ENCODE measurements at regions not wholly inside any gene's neighbourhood (a gene's known extent, or its start where the extent isn't known, plus 50 kb on each side); places are given as distances from the start of the nearest gene placed in this dataset.

DNA sequence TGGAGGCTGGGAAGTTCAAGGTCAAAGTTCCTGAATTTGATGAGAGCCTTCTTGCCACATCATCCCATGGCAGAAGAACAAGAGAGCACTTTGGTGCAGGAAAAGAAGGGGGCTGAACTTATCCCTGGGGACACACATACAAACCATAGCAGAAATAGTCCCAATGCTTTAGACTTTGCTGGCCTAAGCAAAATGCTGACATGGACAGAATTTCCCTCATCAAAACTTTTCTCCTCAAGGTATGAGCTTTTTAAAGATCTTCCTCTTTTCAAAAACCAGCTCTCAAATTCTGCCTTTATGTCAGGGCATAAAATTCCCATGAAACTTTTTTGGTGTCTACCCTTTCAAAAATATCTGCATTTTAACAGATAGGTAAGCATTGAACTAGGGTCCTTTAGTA, 341.8 kb upstream of the SMARCA2 start:
- POLR2A ChIA-PET, result interaction anchor here (0.7 kb wide), 1 partner anchor 40 kb away, joined by 4 read pairs; no protein-coding TSS in a partner anchor
- Mint-ChIP-seq H3K36me3 (no peaks in the 10 kb centered on the region), H3K9me3 (no peaks in the 10 kb centered on the region), H3K4me1 (no peaks in the 10 kb centered on the region), H3K27me3 (no peaks in the 10 kb centered on the region), H3K27ac (no peak overlapping the region), H3K4me3 (no peak overlapping the region)
- ATAC-seq (no peak), DNase-seq (no peak)

- Mint-ChIP-seq H3K4me3 (no peak overlapping the region), H3K9me3 (no peaks in the 10 kb centered on the region), H3K27me3 (peaks cover 0 to 7% (median 0%) of the 10 kb centered on the region in 5 donors), H3K27ac (no peak overlapping the region), H3K4me1 (no peaks in the 10 kb centered on the region), H3K36me3 (no peaks in the 10 kb centered on the region)
- POLR2A ChIA-PET, result no interaction called here
- ATAC-seq, result no peak
- no peak for DNase-seq
Measured at GRCh38 chr9:1676771-1677170, 338.4 kb upstream of the SMARCA2 start.

- no peak for DNase-seq
- ATAC-seq, result no peak
- H3K27me3 Mint-ChIP-seq, result peaks cover 8 to 47% (median 13%) of the 10 kb centered on the region in 5 donors
- POLR2A ChIA-PET, result no interaction called here
- peaks cover 0 to 2% (median 0%) of the 10 kb centered on the region in 9 donors for H3K9me3 Mint-ChIP-seq
- no peaks in the 10 kb centered on the region for H3K4me1 Mint-ChIP-seq
- no peak overlapping the region for H3K4me3 Mint-ChIP-seq
- no peaks in the 10 kb centered on the region for H3K36me3 Mint-ChIP-seq
- no peak overlapping the region for H3K27ac Mint-ChIP-seq
Measured at GRCh38 chr9:1683951-1684350, 331.2 kb upstream of the SMARCA2 start.

- H3K36me3 Mint-ChIP-seq, result no peaks in the 10 kb centered on the region
- H3K27me3 Mint-ChIP-seq, result peaks cover 13 to 36% (median 15%) of the 10 kb centered on the region in 5 donors
- no peaks in the 10 kb centered on the region for H3K9me3 Mint-ChIP-seq
- H3K4me1 Mint-ChIP-seq, result no peaks in the 10 kb centered on the region
- POLR2A ChIA-PET, result no interaction called here
- no peak overlapping the region for H3K4me3 Mint-ChIP-seq
- DNase-seq (no peak), ATAC-seq (no peak)
- H3K27ac Mint-ChIP-seq, result no peak overlapping the region
Measured at GRCh38 chr9:1698991-1699390, 316.2 kb upstream of the SMARCA2 start.

DNA sequence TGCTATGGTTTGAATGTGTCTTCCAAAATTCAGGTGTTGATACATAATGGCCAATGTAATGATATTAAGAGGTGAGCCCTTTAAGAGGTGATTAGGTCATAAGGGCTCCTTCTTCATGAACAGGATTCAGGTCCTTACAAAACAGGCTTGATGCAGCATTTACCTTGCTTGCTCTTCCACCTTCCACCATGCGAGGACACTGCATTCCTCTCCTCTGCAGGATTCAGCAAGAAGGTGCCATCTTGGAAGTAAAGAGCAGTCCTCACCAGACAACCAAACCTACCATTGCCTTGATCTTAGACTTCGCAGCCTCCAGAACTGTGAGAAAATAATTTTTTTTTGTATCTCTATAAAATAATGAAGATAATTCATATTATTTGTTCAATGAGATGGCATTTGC, 314.0 kb upstream of the SMARCA2 start:
- Mint-ChIP-seq H3K36me3 (no peaks in the 10 kb centered on the region), H3K9me3 (no peaks in the 10 kb centered on the region), H3K27me3 (peaks cover 13 to 36% (median 16%) of the 10 kb centered on the region in 5 donors), H3K4me1 (no peaks in the 10 kb centered on the region), H3K27ac (no peak overlapping the region), H3K4me3 (no peak overlapping the region)
- ATAC-seq, result no peak
- POLR2A ChIA-PET, result no interaction called here
- no peak for DNase-seq

- Mint-ChIP-seq H3K4me3 (no peak overlapping the region), H3K27me3 (peaks cover 11 to 51% (median 16%) of the 10 kb centered on the region in 5 donors), H3K9me3 (no peaks in the 10 kb centered on the region), H3K4me1 (no peaks in the 10 kb centered on the region), H3K27ac (no peak overlapping the region), H3K36me3 (no peaks in the 10 kb centered on the region)
- ATAC-seq (no peak), DNase-seq (no peak)
- POLR2A ChIA-PET, result no interaction called here
Measured at GRCh38 chr9:1702701-1703100, 312.4 kb upstream of the SMARCA2 start.

DNA sequence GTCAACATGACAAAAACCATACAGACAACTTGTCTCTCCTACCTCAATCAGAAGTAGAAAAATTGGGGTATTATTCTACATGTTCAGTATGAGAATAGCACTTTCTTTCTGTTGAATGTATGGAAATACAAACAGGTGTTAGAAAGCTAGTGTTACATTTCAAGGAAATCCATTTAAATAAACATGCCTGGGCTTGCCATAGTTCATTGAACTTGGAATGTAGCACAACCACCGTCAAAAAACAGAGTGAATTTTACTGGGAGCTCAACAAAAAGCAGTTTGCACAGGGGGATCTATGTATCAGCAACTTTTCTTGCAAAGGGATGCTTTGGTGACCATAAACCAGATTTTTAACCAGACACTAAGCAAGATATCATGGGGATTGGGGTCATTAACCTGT, 307.9 kb upstream of the SMARCA2 start:
- POLR2A ChIA-PET, result no interaction called here
- peaks cover 3 to 33% (median 14%) of the 10 kb centered on the region in 5 donors for H3K27me3 Mint-ChIP-seq

DNA sequence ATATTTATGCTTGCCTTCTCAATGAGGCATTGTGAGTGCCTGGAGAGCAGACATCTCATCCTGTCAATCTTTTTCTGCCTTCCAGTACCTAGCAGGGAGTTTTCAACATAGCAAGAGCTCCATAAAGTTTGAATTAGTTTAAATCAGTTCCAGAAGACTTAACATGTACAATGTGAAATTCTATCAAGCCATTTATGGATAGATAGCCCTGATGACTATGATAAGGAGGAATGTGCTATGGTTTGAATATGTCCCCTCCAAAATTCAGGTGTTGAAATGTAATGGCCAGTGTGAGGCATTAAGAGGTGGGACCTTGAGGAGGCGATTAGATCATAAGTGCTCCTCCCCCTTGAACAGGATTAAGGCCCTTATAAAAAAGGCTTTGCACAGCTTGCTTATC, 306.9 kb upstream of the SMARCA2 start:
- ATAC-seq (no peak), DNase-seq (no peak)
- no peaks in the 10 kb centered on the region for H3K9me3 Mint-ChIP-seq
- H3K27ac Mint-ChIP-seq, result no peak overlapping the region
- POLR2A ChIA-PET, result no interaction called here
- H3K4me3 Mint-ChIP-seq, result no peak overlapping the region
- no peaks in the 10 kb centered on the region for H3K4me1 Mint-ChIP-seq
- no peaks in the 10 kb centered on the region for H3K36me3 Mint-ChIP-seq
- H3K27me3 Mint-ChIP-seq, result peaks cover 1 to 29% (median 10%) of the 10 kb centered on the region in 5 donors

More for the DNA sequence above, 307.9 kb upstream of the SMARCA2 start:
- no peak overlapping the region for H3K4me3 Mint-ChIP-seq
- DNase-seq, result no peak
- H3K9me3 Mint-ChIP-seq, result no peaks in the 10 kb centered on the region
- no peak for ATAC-seq
- H3K27ac Mint-ChIP-seq, result no peak overlapping the region
- no peaks in the 10 kb centered on the region for H3K36me3 Mint-ChIP-seq
- no peaks in the 10 kb centered on the region for H3K4me1 Mint-ChIP-seq

DNA sequence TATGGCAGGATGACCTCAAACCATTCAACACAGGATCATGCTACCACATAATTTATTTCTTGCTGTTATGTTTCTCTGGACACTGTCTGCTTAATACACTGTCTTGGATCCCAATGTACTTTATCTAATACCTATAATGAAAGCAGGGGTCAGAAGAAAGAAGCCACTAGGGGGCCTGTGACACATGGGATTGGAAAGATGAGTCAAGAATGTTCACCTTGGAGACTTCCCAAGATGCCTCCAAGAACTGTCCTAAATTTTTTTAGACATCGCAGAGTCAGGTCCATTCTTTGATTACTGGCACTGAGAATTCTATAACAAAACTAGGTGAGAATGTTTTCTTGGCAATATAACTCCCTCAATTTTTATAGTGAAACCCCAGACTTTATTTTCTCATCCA, 305.8 kb upstream of the SMARCA2 start:
- H3K27me3 Mint-ChIP-seq, result peaks cover 5 to 36% (median 9%) of the 10 kb centered on the region in 5 donors
- POLR2A ChIA-PET, result no interaction called here
- no peaks in the 10 kb centered on the region for H3K9me3 Mint-ChIP-seq
- no peaks in the 10 kb centered on the region for H3K36me3 Mint-ChIP-seq
- H3K27ac Mint-ChIP-seq, result no peak overlapping the region
- DNase-seq (peak in 2 of 10 donors; percentile 4 to 62), ATAC-seq (no peak)
- no peak overlapping the region for H3K4me3 Mint-ChIP-seq
- no peaks in the 10 kb centered on the region for H3K4me1 Mint-ChIP-seq

- Mint-ChIP-seq H3K36me3 (no peaks in the 10 kb centered on the region), H3K4me3 (no peak overlapping the region), H3K9me3 (no peaks in the 10 kb centered on the region), H3K27ac (no peak overlapping the region), H3K27me3 (peaks cover 9 to 38% (median 12%) of the 10 kb centered on the region in 5 donors), H3K4me1 (no peaks in the 10 kb centered on the region)
- ATAC-seq, result no peak
- POLR2A ChIA-PET, result interaction anchor here (0.5 kb wide), 1 partner anchor 40 kb away, joined by 4 read pairs; no protein-coding TSS in a partner anchor
- DNase-seq, result no peak
Measured at GRCh38 chr9:1712861-1713450, 302.2 kb upstream of the SMARCA2 start.

- DNase-seq (no peak), ATAC-seq (no peak)
- POLR2A ChIA-PET, result no interaction called here
- Mint-ChIP-seq H3K4me1 (no peaks in the 10 kb centered on the region), H3K36me3 (peaks cover 0 to 2% (median 0%) of the 10 kb centered on the region in 3 donors), H3K4me3 (no peak overlapping the region), H3K9me3 (peaks cover 0 to 4% (median under 1%) of the 10 kb centered on the region in 9 donors), H3K27me3 (peaks cover 12 to 44% (median 20%) of the 10 kb centered on the region in 5 donors), H3K27ac (no peak overlapping the region)
Measured at GRCh38 chr9:1713841-1714240, 301.3 kb upstream of the SMARCA2 start.

GRCh38 chr9:1717882-1718281, 297.3 kb upstream of the SMARCA2 start:
- Mint-ChIP-seq H3K4me3 (no peak overlapping the region), H3K4me1 (no peaks in the 10 kb centered on the region), H3K9me3 (peaks cover 0 to 10% (median 2%) of the 10 kb centered on the region in 9 donors), H3K27ac (no peak overlapping the region), H3K27me3 (peaks cover 13 to 41% (median 20%) of the 10 kb centered on the region in 5 donors), H3K36me3 (peaks cover 0 to 6% (median 0%) of the 10 kb centered on the region in 3 donors)
- ATAC-seq (no peak), DNase-seq (no peak)
- POLR2A ChIA-PET, result no interaction called here

GRCh38 chr9:1718836-1719235, 296.3 kb upstream of the SMARCA2 start:
- ATAC-seq, result no peak
- peaks cover 11 to 39% (median 20%) of the 10 kb centered on the region in 5 donors for H3K27me3 Mint-ChIP-seq
- peaks cover 0 to 10% (median 2%) of the 10 kb centered on the region in 9 donors for H3K9me3 Mint-ChIP-seq
- POLR2A ChIA-PET, result no interaction called here
- DNase-seq, result no peak
- H3K4me1 Mint-ChIP-seq, result no peaks in the 10 kb centered on the region
- peaks cover 0 to 6% (median 0%) of the 10 kb centered on the region in 3 donors for H3K36me3 Mint-ChIP-seq
- H3K4me3 Mint-ChIP-seq, result no peak overlapping the region
- no peak overlapping the region for H3K27ac Mint-ChIP-seq

GRCh38 chr9:1721196-1721595, 294.0 kb upstream of the SMARCA2 start:
- POLR2A ChIA-PET, result no interaction called here
- DNase-seq (no peak), ATAC-seq (no peak)
- Mint-ChIP-seq H3K4me1 (no peaks in the 10 kb centered on the region), H3K27me3 (peaks cover 9 to 23% (median 14%) of the 10 kb centered on the region in 5 donors), H3K4me3 (no peak overlapping the region), H3K9me3 (peaks cover 0 to 10% (median 2%) of the 10 kb centered on the region in 9 donors), H3K36me3 (peaks cover 0 to 6% (median 0%) of the 10 kb centered on the region in 3 donors), H3K27ac (no peak overlapping the region)

All from naive thymus-derived CD8-positive, alpha-beta T cell (primary cell).